ENCODE measurements at regions not wholly inside any gene's neighbourhood (a gene's known extent, or its start where the extent isn't known, plus 50 kb on each side); places are given as distances from the start of the nearest gene placed in this dataset.
"Not testable (repeated sequence)": the region's sequence is repeated elsewhere in the genome, so short reads cannot be mapped to it uniquely, and the experiment has no call there.

GRCh38 chr2:49861821-49862220, 707.5 kb upstream of the FSHR start:
- DNase-seq: no peak

DNA sequence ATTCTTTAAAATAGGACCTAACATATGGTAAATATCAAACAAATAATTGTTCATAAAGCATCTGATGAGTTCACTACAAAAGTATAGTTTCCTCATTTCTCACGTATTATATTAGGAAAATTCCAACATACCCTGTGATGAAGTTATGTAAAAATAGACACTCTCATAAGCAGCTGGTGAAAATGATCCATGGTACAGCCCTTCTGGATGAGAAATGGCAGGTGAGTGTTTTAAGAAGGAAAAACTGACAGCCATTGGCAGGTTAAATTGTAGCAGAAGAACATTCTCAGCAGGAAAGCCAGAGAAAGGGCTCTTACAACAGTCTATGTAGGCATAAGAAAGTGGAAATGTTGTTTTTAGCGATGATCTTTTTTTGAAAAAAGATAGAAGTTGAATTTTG, 706.5 kb upstream of the FSHR start:
- no peak for DNase-seq

GRCh38 chr2:49860170-49860569, 705.9 kb upstream of the FSHR start:
- DNase-seq: no peak

- no peak for DNase-seq
These were observed 704.3 kb upstream of the FSHR start for GRCh38 chr2:49858657-49859056.

DNA sequence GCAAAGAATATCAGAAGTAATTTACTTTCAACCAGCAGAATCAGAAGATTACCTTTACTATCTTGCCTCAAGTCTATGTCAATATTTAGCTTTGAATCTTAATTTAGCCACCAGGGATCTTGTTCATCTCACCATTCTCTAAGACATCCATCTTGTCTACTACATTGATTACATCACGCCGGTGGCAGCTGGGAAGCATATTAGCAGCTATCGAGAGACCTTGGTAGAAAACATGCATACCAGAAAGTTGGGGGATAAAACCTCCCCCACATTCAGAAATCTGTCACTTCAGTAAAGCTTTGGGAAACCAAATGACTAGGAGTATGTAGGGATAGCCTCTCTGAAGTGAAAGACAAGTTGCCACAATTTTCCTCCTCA, 703.8 kb upstream of the FSHR start:
- no peak for DNase-seq

GRCh38 chr2:49857371-49858112, 703.2 kb upstream of the FSHR start:
- no peak for DNase-seq

GRCh38 chr2:49845671-49846070, 691.4 kb upstream of the FSHR start:
- DNase-seq: no peak

DNA sequence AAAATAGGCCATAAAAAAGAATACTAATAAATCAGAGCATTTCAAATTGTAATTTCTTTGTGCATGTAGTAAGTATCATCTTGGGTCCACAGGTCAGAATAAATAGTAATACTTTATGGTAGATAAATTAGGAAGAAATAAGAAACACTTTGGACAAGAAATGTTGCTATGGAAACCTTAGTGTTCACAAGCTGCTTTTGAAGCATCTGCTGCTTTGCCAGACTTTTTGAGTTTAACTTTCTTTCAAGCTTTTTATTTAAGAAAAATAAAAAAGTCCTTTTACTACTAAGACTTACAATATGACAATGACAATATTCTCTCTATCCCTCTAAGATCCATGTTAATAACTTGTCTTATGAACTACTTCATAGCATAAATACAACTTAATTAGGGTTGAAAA, 690.7 kb upstream of the FSHR start:
- no peak for DNase-seq

GRCh38 chr2:49844113-49844512, 689.8 kb upstream of the FSHR start:
- DNase-seq: not testable (repeated sequence)

DNA sequence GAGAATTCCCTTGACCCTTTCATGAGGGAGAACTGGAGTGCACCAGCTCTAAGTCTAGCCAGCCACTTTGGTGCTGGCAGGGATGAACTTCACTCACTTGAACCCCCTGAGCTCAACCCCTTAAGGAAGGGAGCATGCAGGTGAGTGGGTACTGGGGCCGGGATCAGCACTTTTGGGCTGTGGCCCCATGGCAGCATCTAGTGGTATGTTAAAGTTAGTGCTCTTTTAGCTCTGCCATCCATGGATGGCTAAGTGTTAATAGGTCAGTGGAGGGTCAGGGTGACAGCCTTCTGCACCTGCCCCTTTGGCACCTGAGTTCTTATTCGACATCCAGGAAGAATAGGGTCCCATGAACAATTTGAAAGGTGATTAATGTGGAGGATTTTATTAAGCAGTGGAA, 689.0 kb upstream of the FSHR start:
- no peak for DNase-seq

- no peak for DNase-seq
These were observed 686.2 kb upstream of the FSHR start for GRCh38 chr2:49840428-49840975.

DNA sequence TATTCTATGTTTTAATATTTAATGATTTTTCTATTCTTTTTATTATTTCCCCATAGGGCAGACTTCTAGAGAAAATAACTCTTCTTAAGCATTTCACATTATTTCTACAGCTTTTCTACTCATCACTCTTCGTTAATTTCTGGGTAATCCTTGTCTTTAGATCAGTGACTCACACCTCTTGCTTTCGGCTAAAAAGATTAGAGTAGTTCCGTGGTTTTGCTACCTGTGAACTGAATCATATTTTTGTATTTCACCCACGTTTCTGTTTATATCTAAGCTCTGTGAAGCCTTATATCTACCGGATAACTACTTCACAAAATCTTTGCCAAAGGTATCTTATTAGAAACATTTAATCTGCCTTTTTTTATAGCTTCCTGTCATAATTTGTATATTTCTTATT, 685.5 kb upstream of the FSHR start:
- DNase-seq: no peak

GRCh38 chr2:49837561-49838293, 683.4 kb upstream of the FSHR start:
- DNase-seq: no peak

DNA sequence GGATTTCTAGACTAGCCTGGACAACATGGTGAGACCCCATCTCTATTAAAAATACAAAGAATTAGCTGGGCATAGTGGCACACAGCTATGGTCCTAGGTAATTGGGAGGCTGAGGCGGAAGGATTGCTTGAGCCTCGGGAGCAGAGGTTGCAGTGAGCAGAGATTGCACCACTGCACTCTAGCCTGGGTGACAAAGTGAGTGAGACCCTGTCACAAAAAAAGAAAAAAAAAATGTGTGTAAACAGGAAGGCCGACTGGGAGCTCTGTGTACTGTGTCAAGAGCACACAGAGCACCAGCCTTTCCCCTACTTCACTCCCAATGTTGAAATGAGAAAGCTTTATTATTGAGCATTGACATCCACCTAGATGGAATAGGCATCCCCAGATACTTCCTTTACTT, 681.7 kb upstream of the FSHR start:
- DNase-seq: no peak

DNA sequence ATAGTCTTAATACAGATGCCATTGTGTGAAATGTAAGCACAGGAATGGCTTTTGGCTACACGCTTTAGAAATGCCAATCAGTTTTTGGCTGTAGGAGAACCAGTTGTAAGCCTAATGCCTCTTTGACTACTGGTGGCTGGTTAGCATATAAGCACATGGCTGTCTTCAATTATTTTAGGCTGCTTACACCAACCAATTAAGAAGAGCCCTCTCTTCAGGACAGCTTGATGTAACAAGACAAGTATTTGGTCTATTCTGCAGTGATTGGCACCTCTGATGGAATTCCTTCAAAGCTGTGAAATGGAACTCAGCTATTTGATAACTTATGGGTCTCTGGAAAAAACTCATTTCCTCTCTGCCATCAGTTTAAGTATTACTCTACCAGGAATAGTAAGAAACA, 680.1 kb upstream of the FSHR start:
- DNase-seq: no peak

DNA sequence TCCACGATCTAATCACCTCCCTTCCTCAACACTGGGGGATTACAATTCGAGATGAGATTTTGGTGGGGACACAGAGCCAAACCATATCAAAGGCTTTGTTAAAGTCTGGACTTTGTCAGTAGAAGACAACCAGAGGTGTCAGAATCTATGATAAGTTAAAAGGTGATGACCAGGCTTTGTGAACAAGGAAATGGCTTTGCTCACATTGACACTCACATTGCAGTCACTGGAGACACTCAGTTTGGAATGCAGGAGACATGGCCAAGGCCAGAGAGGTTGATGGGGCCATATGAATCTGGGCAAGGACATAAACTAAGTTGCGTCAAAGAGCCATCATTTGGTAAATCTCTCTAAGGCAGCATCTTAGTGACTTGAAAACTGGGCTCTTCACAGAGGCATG, 678.2 kb upstream of the FSHR start:
- no peak for DNase-seq

GRCh38 chr2:49831698-49832367, 677.5 kb upstream of the FSHR start:
- no peak for DNase-seq

- DNase-seq: no peak
These were observed 676.5 kb upstream of the FSHR start for GRCh38 chr2:49830846-49831245.

DNA sequence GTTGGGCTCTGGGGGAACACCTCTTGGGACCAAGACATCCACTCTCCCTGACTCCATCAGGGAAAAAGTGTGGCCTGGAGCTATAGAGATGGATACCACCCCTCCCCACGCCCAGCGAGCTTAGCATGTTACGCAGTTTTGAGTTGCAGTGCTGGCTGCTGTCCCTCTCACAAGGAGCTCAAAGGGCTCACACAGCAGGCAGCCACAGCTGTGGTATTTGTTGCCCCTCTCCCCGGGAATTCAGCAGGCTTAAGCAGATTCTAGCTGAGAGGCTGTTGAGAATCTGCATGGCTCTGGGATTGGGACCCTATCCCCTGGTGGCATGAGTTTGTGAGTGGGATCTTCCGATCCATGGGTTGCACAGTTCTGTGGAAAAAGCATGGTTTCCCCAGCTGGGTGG, 673.1 kb upstream of the FSHR start:
- no peak for DNase-seq

- DNase-seq: no peak
These were observed 658.9 kb upstream of the FSHR start for GRCh38 chr2:49813208-49813607.

- DNase-seq: no peak
These were observed 658.4 kb upstream of the FSHR start for GRCh38 chr2:49812730-49813129.

DNA sequence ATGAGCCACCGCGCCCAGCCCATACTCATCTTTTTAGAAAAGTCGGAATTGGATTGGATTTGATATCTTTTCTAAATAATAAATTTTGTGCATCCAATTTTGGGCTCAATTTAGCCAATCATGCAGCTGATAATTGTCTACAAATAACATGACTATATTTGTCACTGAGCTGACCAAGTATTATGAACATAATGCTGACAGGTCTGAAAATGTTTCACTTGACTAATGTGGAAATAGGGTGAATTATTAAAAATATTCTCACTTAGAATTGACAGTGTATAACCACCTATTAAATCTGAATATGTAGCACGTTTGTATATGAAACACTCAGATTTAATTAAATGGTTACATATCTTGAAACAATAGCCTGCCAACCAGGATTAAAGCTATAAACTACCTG, 657.2 kb upstream of the FSHR start:
- no peak for DNase-seq

DNA sequence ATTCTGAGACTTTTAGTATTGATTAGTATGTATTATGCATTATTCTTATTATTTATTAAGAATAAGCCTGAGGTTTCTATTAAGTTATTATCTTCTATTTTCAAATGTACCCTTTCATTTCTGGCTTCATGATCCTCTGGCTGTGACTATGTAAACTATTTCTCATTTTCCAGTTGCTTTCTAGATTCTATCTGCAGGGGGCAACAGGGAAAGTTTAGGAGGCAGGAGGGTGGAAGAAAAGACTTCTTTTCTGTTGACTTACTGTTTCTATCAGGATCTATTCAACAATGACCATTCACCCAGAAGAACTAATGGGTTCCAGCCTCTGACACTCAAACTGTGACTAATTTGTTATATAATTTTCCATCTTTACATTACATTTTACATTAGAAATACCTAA, 653.4 kb upstream of the FSHR start:
- DNase-seq: no peak

GRCh38 chr2:49804111-49804510, 649.8 kb upstream of the FSHR start:
- DNase-seq: no peak
